GM19099 (cell line): ENCODE measurements at regions not wholly inside any gene's neighbourhood (a gene's known extent, or its start where the extent isn't known, plus 50 kb on each side); places are given as distances from the start of the nearest gene placed in this dataset.

Source experiments
- POLR2A ChIP-seq: IDR thresholded peaks from 3 replicates; pipeline ENCODE4 v1.6.1; 2011; ENCODE audit warnings: low read depth; ENCODE audit not compliant: insufficient read length; ENCODE audit errors: extremely low read depth

DNA sequence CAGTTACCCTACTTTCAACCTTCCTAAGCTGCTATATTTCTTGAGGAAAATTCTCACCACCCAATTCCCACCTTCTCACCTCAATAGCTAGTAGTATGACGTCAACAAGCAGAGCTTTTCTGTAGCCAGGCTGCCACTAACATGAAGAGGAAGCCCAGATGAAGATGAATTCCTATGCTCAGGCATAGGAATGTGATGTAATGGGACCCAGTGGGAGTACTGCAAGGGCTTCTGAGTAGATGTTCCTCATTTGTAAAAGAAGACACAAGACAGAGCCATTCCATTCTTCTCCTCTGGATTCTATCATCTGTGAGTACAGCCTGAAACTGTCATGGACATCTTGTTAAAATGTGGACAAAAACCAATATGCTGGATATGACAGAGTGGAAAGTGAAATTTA is 81.6 kb upstream of the KLF3 start:
- TF ChIP-seq POLR2A: no peak

DNA sequence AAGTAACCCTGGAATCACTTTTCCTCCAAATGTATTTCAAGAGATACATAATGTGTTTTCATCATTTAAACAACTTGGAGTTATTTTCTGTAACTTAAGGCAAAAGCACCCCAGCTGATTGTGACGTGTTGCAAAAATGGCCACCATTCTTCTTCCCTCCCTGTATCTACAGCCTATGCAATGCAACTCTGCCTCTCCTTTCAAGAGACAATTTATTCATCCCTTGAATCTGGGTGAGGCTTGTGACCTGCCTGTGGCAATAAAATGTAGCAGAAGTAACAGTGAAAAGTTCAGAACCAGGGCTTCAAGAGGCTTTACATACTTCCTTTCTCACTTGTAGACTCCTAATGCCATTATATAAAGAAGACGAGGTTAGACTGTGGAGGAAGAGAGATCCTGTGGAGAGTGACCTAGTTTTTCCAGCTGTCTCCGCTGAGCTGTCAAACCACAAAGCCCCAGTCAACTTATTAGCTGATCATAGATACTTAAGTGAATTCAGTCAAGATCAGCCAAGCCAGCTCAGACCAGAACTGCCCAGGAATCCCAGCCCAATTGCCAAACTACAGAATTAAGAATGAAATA is 81.0 kb upstream of the KLF3 start:
- TF ChIP-seq POLR2A: no peak

DNA sequence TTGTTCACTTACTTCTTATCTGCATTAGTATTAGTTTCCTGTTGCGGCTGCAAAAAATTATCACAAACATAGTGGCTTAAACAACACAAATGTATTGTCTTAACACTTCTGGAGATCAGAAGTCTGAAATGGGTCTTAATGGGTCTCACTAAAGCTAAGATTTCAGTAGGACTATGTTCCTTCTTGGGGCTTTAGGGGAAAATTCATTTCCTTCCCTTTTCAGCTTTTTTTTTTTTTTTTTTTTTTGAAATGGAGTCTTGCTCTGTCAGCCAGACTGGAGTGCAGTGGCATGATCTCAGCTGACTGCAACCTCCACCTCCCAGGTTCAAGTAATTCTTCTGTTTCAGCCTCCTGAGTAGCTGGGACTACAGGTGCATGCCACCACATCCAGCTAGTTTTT is 78.1 kb upstream of the KLF3 start:
- no peak for TF ChIP-seq POLR2A

DNA sequence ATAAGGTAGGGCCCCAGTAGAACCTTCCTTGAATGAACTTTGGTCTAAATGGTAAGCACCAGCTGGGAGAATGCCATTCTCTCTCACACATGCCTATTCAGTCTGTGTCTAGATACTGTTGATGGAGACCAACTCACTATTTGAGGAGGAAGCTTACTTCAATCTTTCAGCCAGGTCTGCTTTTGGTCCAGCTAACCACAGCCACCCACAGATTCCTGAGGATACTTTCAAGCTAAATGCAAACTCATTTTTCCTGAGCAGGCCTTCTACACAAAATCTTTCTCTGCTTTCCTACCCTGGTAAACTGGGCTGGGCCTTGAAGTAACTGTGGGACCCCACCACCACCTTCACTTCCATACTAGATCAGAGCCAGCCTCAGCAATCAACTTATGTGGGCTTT is 76.9 kb upstream of the KLF3 start:
- TF ChIP-seq POLR2A: no peak

DNA sequence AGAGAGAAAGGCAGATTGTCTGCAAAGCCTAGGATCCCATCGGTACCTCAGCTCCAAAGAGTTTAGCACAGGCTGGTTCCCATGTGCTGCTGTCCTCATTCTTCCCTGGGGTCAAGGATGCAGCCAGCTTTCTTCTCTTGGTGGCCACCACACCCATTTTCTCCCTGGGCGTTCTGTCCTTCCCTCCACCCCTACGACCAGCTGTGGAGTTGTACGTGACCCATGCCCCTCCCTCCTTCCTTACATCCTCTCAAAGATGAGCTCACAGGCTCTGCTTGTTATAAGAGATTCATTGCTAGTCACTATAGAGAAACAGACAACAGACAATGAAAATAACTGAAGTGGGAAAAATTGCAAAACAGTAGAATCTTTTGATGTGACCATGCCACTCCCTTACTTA is 74.0 kb upstream of the KLF3 start:
- no peak for TF ChIP-seq POLR2A

DNA sequence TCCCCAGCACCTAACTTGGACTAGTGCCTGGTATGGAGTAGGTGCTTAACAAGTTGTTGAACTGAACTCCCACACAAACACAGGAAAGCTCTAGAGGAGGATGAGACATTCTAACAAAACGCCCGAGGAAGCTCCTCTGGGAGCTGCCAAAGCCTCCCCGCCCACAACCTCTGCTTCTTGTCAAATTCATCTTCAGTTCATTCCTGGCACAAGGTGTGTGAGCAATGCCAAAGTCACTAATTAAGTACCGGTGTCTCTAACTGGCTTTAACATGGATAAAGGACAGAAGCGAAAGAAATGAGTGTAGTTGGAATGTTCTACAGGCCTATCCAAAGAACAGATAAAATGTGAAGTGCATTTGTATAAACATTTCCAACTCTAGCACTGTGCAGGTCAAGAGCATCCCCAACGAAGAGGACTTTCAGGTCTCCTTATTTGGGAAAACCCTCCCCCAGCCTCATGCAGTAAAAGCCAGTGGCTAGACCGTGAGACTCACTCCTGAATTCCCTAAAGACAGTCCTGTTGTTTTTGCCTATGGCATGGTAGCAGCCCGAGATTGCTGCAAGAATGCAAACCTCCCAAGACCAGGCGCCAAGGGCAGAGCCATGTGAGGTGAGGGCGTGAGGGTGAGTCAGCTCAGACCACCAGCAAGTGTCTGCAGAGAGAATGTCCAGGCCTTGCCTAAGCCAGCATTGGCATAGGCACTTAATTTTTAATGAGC is 72.2 kb upstream of the KLF3 start:
- no peak for TF ChIP-seq POLR2A

DNA sequence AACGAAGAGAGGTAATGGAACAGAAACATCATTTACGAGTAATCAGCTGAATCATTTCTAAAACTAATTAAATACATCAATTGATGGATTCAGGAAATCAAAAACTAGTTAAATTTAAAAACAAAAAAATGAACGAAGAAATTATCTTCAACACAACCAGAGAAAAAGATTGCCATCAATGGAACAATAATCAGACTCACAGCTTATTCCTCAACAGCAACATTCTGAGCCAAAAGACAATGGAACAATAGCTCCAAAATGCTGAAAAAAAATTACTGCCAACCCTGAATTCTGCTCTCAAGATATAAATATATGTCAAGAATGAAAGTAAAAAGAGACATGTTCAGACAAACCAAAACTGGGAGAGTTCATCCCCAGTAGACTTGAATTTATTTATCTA is 65.5 kb upstream of the KLF3 start:
- no peak for TF ChIP-seq POLR2A

DNA sequence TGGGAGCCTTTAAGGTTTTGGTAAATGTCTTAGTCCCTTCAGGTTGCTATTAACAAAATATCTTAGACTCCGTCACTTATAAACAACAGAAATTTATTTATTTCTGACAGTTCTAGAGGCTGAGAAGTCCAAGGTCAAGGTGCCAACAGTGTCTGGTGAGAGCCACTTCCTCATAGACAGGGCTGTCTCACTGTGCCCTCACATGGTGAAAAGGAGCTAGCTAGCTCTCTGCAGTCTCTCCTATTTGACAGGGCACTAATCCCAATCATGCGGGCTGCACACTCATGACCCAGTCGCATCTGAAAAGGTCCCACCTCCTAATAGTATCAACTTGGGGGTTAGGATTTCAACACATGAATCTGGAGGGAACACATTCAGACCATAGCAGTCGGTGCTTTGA is 63.4 kb upstream of the KLF3 start:
- TF ChIP-seq POLR2A: no peak

DNA sequence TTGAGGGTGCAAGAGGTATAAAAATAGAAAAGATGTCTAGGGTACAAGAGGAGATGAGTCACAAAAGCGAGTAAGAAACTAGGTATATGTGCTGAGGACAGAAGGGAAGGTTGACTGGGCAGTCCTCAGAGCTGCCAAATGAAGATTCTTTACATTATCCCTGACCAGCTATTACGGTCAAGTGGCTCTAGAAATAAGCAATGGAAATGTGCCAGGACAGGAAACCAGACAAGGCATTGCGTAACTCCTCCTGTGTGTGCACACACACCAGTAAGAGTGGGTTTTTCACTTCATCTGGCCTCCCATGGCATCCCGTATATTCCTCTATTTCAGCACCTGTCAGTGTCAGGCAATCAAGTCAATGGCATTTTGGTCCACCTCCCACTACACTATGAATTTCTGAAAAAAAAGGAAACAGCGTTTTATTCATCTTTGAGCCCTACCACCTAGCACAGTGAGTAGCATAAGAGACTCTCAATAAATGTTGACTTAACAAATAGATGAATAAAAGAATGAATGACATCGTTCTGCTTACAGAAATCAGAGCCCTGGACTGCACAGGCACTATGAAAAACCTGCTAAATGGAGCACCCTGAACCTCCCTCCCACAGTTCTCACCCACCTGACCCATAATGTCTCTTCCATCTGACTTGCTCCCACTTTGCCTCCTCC is 62.6 kb upstream of the KLF3 start:
- no peak for TF ChIP-seq POLR2A

DNA sequence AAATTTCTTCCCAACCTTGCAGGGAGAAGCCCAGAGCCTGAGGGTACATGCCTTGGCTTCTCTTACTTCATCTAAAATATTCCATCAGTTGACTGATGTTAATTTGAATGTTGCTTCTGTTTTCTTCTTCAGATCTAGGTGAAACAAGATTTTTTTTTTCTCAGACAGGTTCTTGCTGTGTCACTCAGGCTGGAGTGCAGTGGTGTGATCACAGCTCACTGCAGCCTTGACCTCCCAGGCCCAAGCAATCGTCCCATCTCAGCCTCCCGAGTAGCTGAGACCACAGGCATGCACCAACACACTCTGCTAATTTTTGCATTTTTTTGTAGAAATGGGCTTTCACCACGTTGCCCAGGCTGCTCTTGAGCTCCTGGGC is 62.1 kb upstream of the KLF3 start:
- no peak for TF ChIP-seq POLR2A

DNA sequence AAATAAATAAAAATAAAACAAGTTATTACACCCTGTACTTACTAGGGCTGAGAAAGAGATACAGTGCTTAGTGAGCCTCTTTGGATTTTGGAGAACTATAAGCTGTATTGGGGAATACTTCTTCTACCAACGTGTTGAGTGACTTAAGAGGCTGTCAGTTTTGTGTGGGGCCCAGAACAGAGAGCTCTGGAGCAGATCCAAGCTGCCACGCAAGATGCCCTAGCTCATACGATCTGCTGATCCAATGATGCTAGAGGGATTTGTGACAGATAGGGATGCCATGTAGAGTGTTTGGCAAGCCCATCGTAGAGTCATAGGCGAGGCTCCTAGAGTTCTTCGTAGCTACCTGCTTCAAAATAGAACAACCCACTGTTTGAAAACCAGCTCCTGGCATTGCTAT is 60.3 kb upstream of the KLF3 start:
- no peak for TF ChIP-seq POLR2A

DNA sequence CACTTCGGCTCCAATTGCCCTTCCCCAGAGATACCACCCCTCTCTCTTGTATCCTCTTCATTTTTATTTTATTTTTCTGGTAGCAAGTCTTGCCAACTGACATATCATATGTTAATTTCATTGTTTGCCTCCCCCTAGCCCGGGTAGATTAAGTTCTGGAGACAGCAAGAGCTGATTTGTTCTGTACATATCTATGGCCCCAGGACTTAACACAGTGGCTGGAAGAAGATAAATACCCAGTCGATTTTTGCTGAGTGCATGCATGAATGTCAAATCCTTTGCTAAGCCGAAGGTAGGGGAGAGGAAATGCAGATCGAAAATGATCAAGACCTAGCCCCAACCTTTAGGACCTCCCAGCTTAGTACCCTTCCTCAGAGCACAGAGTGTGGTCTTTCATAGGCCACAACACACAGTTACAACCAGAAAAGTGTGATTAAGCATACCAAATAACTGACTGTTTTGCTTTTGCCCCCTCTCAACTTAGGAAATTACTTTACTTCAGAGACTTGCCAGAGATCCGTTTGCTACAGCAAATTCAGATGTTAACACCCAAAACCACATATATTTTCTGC is 58.7 kb upstream of the KLF3 start:
- no peak for TF ChIP-seq POLR2A

DNA sequence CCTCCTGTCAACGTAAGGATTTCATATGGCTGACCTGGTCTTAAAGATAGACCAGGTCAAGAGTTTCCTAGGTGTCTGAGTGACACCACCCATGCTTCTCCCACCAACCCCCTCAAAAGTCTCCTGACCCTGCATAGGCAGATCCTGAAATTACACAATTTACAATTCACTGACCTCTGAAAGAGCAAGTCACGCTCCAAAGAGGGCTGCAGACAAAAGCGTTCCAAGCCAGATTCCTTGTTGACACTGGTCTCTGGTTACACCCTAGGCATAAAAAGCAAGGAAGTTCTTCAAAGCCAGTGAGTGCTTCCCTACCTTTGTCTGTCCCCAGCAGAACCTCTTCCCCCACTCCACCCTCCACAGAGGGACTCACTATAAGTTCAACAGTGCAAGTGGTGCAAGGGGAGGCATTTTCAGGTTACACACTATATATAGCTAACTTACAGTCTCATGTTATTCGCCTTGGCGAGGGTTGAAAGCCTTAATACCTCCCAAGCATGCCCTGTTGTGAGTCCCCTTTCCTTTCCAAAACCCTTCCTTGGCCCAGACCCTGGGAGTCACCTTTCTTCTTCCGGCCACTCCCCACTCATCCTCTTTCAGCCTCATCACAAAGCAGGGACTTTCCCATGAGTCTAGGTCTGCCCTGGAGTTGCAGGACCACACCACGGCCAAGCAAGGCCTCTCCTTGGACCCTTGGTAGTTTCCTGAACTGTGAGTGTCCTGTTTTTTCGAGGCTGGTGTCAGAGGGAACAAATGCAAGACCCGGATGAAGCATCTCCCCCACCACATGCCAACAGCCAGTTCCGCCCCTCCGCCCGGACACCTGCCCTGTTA is 58.0 kb upstream of the KLF3 start:
- no peak for TF ChIP-seq POLR2A

DNA sequence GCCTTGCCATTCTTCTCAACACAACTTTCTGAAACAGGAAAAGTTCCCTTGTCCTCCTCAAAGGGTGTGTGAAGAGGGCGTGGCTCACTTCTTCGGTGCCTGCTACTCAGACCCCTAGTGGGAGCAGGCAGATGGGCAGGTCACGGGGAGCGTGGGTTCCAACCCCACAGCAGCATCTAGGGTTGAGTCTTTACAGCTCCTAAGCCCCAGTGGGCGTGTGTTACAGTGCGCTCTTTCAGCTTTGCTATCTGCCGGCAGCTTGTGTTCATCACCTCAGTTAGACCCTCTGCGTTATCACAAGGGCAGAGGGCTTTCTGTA is 57.5 kb upstream of the KLF3 start:
- TF ChIP-seq POLR2A: no peak

DNA sequence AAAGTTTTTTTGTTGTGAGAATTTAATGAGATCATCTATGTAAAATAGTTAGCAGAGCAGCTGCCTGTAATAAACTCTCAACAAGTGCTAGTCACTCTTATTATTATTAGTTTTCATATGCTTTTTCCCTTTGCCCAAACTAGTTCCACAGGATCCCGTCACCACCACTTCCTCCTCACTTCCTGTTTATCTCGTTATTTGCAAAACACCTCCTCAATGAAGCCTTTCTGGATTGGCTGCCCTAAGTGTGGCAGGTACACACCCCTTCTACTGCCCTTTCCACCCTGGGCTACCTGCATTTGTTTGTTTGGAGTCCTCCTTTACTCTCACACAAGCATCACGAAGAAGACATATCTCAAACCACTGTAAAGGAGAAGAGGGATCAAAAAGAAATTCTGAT is 54.4 kb upstream of the KLF3 start:
- no peak for TF ChIP-seq POLR2A

DNA sequence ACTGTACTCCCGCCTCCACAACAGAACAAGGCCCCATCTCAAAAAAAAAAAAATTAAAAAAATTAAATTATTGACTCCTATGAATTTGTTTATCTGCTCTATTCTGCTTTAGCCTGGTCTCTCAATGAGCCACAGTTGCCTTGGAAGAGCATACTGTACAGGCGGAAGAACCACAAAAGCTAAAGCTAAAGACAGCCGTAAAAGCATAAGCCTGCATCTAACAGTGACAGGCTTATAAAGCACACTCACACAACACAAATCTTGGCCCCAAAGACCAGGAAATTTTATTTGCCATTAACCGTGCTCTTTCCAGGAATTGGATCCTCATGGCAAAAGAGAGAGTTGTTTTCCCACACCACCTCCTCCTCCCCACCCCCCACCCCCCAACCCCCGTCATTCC is 53.5 kb upstream of the KLF3 start:
- TF ChIP-seq POLR2A: no peak

DNA sequence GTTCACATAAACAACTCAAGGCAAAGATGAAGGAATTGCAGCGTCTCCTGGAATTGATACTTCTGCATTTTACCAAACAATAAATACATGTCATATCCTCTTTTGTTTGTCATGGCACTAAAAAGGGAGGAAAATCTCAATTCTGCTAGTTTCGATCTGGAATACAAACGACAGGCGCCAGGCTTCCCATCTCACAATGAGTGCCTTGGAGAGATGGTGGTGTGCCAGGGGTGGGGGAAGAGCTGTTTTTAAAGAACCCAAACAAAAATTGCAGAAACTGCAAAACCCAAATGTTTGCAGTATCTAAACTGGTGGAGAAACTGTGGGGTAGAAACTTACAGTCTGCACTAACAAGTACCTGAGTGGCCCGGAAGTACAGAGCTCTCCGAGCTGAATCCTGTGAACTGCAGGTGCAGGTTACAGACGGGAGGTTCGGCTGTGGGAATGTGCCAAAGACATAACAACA is 53.0 kb upstream of the KLF3 start:
- no peak for TF ChIP-seq POLR2A
